HCT116 (cell line): ENCODE measurements at regions not wholly inside any gene's neighbourhood (a gene's known extent, or its start where the extent isn't known, plus 50 kb on each side); places are given as distances from the start of the nearest gene placed in this dataset.
"Not testable (repeated sequence)": the region's sequence is repeated elsewhere in the genome, so short reads cannot be mapped to it uniquely, and the experiment has no call there.

ENCODE experiments used
- ATAC-seq: fragments of 200-7000 bp; cut with Tn5 transposase; 2 replicates; pipeline ENCODE4 v1.9.1; 2020; ENCODE audit warnings: mild to moderate bottlenecking, moderate library complexity
- BruUV-seq: library from RNA; stranded (reverse); fragments of 400-500 nt; replicated peaks from 2 replicates; lab custom pipeline; 2021; lab: Mats Ljungman, UMichigan
- CTCF ChIA-PET: fragments of 300-600 bp; sonication (Branson Sonifier 250); formaldehyde crosslinking; loops from one replicate; lab custom pipeline; 2021; ENCODE audit warnings: antibody characterized with exemption; lab: Charles Lee
- POLR2A ChIA-PET: fragments of 300-600, 350-600 bp; sonication (Branson Sonifier 250); formaldehyde crosslinking; loops from one replicate; lab custom pipeline; 2021; ENCODE audit warnings: antibody characterized with exemption; lab: Charles Lee
- RAD21 ChIA-PET, 2 experiments: fragments of 300-600 bp; sonication (Branson Sonifier 250); formaldehyde crosslinking; loops; one replicate each; lab custom pipeline; 2023; ENCODE audit warnings: low total read pairs in 2 of 2; ENCODE audit not compliant: uncharacterized antibody in 2 of 2, unreplicated experiment in 2 of 2, low non-redundant PET in 1 of 2; lab: Charles Lee
- DNase-seq: peaks from one replicate; pipeline ENCODE4 v3.0.0-alpha.2; 2010; ENCODE audit warnings: low read depth, low spot score
- H2AFZ ChIP-seq: fragments of 200-600 bp; shearing (Covaris generic), sonication (generic); 2 replicates; pipeline ENCODE4 v1.6.1; 2017; ENCODE audit warnings: low read depth, mixed run types, mixed read lengths, antibody characterized with exemption, low read length; ENCODE audit not compliant: poor library complexity, severe bottlenecking
- H3K27ac ChIP-seq: 2 replicates; pipeline ENCODE4 v1.5.1; 2012; ENCODE audit warnings: low read depth, low read length
- H3K27me3 ChIP-seq: fragments of 200-600 bp; sonication (generic); 2 replicates; pipeline ENCODE4 v1.6.1; 2016; ENCODE audit warnings: mixed run types, low read length, mixed read lengths; ENCODE audit not compliant: insufficient read depth
- H3K36me3 ChIP-seq, 2 experiments: fragments of 200-500 bp in 1 of 2; fragments of 200-600 bp in 1 of 2; sonication (Bioruptor generic) in 1 of 2; sonication (generic) in 1 of 2; 2 replicates each; pipeline versions ENCODE4 v1.5.1 to v1.6.1; 2014 to 2016; ENCODE audit warnings: low read length in 2 of 2, inconsistent platforms in 1 of 2, mixed read lengths in 1 of 2, mixed run types in 1 of 2; ENCODE audit not compliant: insufficient read depth in 2 of 2, control insufficient read depth in 1 of 2
- H3K4me1 ChIP-seq, 2 experiments: fragments of 200-600 bp in 1 of 2; sonication (generic) in 1 of 2; 2 replicates each; pipeline versions ENCODE4 v1.5.1 to v1.6.1; 2012 to 2017; ENCODE audit warnings: low read length in 2 of 2, inconsistent platforms in 1 of 2, mild to moderate bottlenecking in 1 of 2, mixed read lengths in 1 of 2, mixed run types in 1 of 2, moderate library complexity in 1 of 2; ENCODE audit not compliant: insufficient read depth in 2 of 2, control insufficient read depth in 1 of 2
- H3K4me2 ChIP-seq: fragments of 200-600 bp; sonication (generic); 2 replicates; pipeline ENCODE4 v1.6.1; 2017; ENCODE audit warnings: mixed run types, low read length, mixed read lengths
- H3K4me3 ChIP-seq, 2 experiments: fragments of 200-600 bp in 1 of 2; sonication (generic) in 1 of 2; replicated peaks in 1 of 2; 2 replicates each; pipeline ENCODE4 v1.5.1; 2011 to 2016; ENCODE audit warnings: low read length in 2 of 2, control low read depth in 1 of 2, low read depth in 1 of 2, mild to moderate bottlenecking in 1 of 2, mixed read lengths in 1 of 2, mixed run types in 1 of 2
- H3K79me2 ChIP-seq: fragments of 200-600 bp; sonication (generic); 2 replicates; pipeline ENCODE4 v1.6.1; 2017; ENCODE audit warnings: mild to moderate bottlenecking, mixed run types, low read length, moderate library complexity, mixed read lengths; ENCODE audit not compliant: insufficient read depth
- H3K9ac ChIP-seq: fragments of 200-600 bp; sonication (generic); 2 replicates; pipeline ENCODE4 v1.6.1; 2016; ENCODE audit warnings: low read length, mixed read lengths
- H3K9me2 ChIP-seq: fragments of 200-600 bp; sonication (generic), shearing (Covaris generic); 2 replicates; pipeline ENCODE4 v1.6.1; 2017; ENCODE audit warnings: mixed run types, mild to moderate bottlenecking, moderate library complexity; ENCODE audit not compliant: insufficient read depth
- H3K9me3 ChIP-seq, 2 experiments: fragments of 200-500 bp in 1 of 2; fragments of 200-600 bp in 1 of 2; sonication (Bioruptor generic) in 1 of 2; sonication (generic) in 1 of 2; 2 replicates each; pipeline ENCODE4 v1.6.1; 2014 to 2017; ENCODE audit warnings: low read length in 2 of 2, mixed read lengths in 2 of 2, inconsistent platforms in 1 of 2, low read depth in 1 of 2, mild to moderate bottlenecking in 1 of 2, mixed run types in 1 of 2, moderate library complexity in 1 of 2; ENCODE audit not compliant: control insufficient read depth in 1 of 2, insufficient read depth in 1 of 2
- H4K20me1 ChIP-seq: fragments of 200-600 bp; sonication (generic), shearing (Covaris generic); 2 replicates; pipeline ENCODE4 v1.6.1; 2017; ENCODE audit warnings: mixed run types, mild to moderate bottlenecking, moderate library complexity; ENCODE audit not compliant: insufficient read depth
- ATF3 ChIP-seq: IDR thresholded peaks from 2 replicates; pipeline ENCODE4 v1.6.1; 2012
- CEBPB ChIP-seq: IDR thresholded peaks from 2 replicates; pipeline ENCODE4 v1.6.1; 2012; ENCODE audit warnings: low read depth
- EZH2phosphoT487 ChIP-seq: fragments of 200-600 bp; IDR thresholded peaks from 2 replicates; pipeline ENCODE4 v1.6.1; 2018; ENCODE audit warnings: antibody characterized with exemption, borderline replicate concordance
- SIN3A ChIP-seq: IDR thresholded peaks from 2 replicates; pipeline ENCODE4 v1.6.1; 2012; ENCODE audit warnings: low read depth
- SRF ChIP-seq: IDR thresholded peaks from 2 replicates; pipeline ENCODE4 v1.6.1; 2012; ENCODE audit warnings: low read depth
- intact Hi-C: fragments of 100-400 bp; cut with micrococcal nuclease; formaldehyde crosslinking; loops from 2 replicates; pipeline ENCODE4 v1.10.0; 2022
- TF ChIP-seq, protein P1 (sequence below): IDR thresholded peaks from 2 replicates; pipeline ENCODE4 v1.6.1; 2011; ENCODE audit warnings: mild to moderate bottlenecking, low read length, moderate library complexity; ENCODE audit not compliant: insufficient replicate concordance; ENCODE audit errors: extremely low read depth

DNA sequence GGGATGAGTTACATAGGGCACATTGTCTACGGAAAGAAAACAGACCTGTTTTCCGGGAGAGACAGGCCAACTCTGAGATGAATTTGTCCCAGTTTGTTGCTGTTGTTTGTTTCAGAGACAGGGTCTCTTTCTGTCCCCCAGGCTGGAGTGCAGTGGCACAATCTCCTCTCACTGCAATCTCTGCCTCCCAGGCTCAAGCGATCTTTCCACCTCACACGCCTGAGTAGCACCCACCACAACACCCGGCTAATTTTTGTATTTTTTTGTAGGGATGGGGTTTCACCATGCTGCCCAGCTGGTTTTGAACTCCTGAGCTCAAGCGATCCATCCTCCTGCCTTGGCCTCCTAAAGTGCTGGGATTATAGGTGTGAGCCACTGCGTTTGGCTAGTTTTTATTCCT lies 125.5 kb upstream of the ERRFI1 start:
- CTCF ChIA-PET: no interaction called here
- TF ChIP-seq SIN3A: no peak
- TF ChIP-seq, protein P1, sequence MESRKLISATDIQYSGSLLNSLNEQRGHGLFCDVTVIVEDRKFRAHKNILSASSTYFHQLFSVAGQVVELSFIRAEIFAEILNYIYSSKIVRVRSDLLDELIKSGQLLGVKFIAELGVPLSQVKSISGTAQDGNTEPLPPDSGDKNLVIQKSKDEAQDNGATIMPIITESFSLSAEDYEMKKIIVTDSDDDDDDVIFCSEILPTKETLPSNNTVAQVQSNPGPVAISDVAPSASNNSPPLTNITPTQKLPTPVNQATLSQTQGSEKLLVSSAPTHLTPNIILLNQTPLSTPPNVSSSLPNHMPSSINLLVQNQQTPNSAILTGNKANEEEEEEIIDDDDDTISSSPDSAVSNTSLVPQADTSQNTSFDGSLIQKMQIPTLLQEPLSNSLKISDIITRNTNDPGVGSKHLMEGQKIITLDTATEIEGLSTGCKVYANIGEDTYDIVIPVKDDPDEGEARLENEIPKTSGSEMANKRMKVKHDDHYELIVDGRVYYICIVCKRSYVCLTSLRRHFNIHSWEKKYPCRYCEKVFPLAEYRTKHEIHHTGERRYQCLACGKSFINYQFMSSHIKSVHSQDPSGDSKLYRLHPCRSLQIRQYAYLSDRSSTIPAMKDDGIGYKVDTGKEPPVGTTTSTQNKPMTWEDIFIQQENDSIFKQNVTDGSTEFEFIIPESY: no peak
- no peak for TF ChIP-seq EZH2phosphoT487
- TF ChIP-seq SRF: no peak
- no peak for TF ChIP-seq CEBPB
- TF ChIP-seq ATF3: no peak
- POLR2A ChIA-PET: interaction anchor here (0.6 to 7.2 kb wide), 4 partner anchors 11 to 48 kb away, joined by 3 to 77 read pairs (median 4); no protein-coding TSS in a partner anchor
- no peak overlapping the region for H3K9ac ChIP-seq
- no peaks in the 10 kb centered on the region for H4K20me1 ChIP-seq
- H2AFZ ChIP-seq: no peak overlapping the region
- H3K9me3 ChIP-seq: peaks cover 0 to 3% of the 10 kb centered on the region in 2 experiments; a peak in 1 of 4 replicates
- RAD21 ChIA-PET: no interaction called here
- H3K27ac ChIP-seq: no peak overlapping the region
- DNase-seq (no peak), ATAC-seq (no peak)
- H3K79me2 ChIP-seq: no peaks in the 10 kb centered on the region
- no peaks in the 10 kb centered on the region for H3K36me3 ChIP-seq
- H3K4me3 ChIP-seq: no peak overlapping the region
- no peaks in the 10 kb centered on the region for H3K27me3 ChIP-seq
- no TSS peak for BruUV-seq
- intact Hi-C loops: no loop called here
- H3K4me2 ChIP-seq: no peak overlapping the region
- no peaks in the 10 kb centered on the region for H3K9me2 ChIP-seq
- peaks cover 36% of the 10 kb centered on the region in 2 experiments for H3K4me1 ChIP-seq

GRCh38 chr1:8149756-8150155 lies 123.6 kb upstream of the ERRFI1 start:
- H2AFZ ChIP-seq, H3K9ac ChIP-seq, H3K4me2 ChIP-seq, ATAC-seq, H3K36me3 ChIP-seq, H3K27me3 ChIP-seq, H3K9me3 ChIP-seq, H3K79me2 ChIP-seq, H3K4me3 ChIP-seq, RAD21 ChIA-PET, BruUV-seq, H4K20me1 ChIP-seq, DNase-seq, POLR2A ChIA-PET, H3K27ac ChIP-seq, CTCF ChIA-PET, intact Hi-C loops, H3K9me2 ChIP-seq: not testable (repeated sequence)
- peaks cover 18 to 19% of the 10 kb centered on the region in 2 experiments for H3K4me1 ChIP-seq
